ENCODE measurements at regions not wholly inside any gene's neighbourhood (a gene's known extent, or its start where the extent isn't known, plus 50 kb on each side); places are given as distances from the start of the nearest gene placed in this dataset.

DNA sequence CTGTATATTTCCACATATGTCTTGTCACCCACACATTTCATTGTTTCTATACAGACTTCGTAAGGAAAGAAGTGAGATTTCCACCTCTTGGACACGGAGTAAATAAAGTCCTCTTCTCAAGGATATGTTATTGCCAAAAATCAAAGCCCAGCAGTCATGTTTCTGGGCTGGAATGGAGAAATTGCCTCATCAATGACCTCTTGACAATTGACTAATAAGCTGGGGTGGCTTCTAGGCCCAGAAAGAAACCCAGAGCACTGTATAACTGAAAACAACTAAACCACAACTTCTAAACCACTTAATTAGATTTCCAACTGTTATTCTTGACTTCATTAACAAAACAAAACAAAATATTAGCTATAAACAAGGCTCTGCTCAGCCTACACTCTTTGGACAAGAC is 56.4 kb upstream of the SLC24A5 start:
- TF ChIP-seq, protein P1, sequence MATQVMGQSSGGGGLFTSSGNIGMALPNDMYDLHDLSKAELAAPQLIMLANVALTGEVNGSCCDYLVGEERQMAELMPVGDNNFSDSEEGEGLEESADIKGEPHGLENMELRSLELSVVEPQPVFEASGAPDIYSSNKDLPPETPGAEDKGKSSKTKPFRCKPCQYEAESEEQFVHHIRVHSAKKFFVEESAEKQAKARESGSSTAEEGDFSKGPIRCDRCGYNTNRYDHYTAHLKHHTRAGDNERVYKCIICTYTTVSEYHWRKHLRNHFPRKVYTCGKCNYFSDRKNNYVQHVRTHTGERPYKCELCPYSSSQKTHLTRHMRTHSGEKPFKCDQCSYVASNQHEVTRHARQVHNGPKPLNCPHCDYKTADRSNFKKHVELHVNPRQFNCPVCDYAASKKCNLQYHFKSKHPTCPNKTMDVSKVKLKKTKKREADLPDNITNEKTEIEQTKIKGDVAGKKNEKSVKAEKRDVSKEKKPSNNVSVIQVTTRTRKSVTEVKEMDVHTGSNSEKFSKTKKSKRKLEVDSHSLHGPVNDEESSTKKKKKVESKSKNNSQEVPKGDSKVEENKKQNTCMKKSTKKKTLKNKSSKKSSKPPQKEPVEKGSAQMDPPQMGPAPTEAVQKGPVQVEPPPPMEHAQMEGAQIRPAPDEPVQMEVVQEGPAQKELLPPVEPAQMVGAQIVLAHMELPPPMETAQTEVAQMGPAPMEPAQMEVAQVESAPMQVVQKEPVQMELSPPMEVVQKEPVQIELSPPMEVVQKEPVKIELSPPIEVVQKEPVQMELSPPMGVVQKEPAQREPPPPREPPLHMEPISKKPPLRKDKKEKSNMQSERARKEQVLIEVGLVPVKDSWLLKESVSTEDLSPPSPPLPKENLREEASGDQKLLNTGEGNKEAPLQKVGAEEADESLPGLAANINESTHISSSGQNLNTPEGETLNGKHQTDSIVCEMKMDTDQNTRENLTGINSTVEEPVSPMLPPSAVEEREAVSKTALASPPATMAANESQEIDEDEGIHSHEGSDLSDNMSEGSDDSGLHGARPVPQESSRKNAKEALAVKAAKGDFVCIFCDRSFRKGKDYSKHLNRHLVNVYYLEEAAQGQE (IDR thresholded peaks at IDR 0.05; ENCODE audit: insufficient read depth in 1 of 2, low read depth in 2 of 2, low read length in 2 of 2): no peak
- TF ChIP-seq TAF1 (IDR thresholded peaks at IDR 0.05; ENCODE audit: borderline replicate concordance, insufficient read depth, low read length): no peak
- TF ChIP-seq SIN3A (IDR thresholded peaks at IDR 0.05; ENCODE audit: borderline replicate concordance, insufficient read depth, low read length): no peak
- TF ChIP-seq FOXP2 (optimal IDR thresholded peaks at IDR 0.05; ENCODE audit: borderline replicate concordance, extremely low read depth, extremely low read length, insufficient read depth): no peak
- no peak for TF ChIP-seq POLR2AphosphoS5 (IDR thresholded peaks at IDR 0.05; ENCODE audit: low read depth, low read length)

DNA sequence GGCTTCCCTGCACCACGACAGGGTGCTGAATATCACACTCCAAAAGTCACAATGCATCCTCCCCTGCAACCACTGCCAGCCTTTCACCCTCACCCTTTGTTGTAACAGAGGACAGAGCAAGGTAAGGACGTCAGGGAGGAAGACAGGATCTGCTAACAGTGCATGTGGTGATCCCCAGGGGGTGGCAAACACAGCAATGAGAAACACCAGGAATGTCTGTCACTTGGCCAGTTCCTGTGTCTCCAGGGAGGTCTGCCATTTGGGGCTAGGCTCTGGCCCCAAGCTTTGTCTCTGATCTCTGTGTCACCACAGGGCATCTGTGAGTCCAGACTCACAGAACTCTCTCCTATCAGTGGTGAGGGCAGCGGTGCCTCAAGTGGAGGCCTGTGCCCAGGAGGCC is 54.3 kb upstream of the SLC24A5 start:
- no peak for TF ChIP-seq POLR2AphosphoS5 (IDR thresholded peaks at IDR 0.05; ENCODE audit: low read depth, low read length)
- no peak for TF ChIP-seq SIN3A (IDR thresholded peaks at IDR 0.05; ENCODE audit: borderline replicate concordance, insufficient read depth, low read length)
- no peak for TF ChIP-seq FOXP2 (optimal IDR thresholded peaks at IDR 0.05; ENCODE audit: borderline replicate concordance, extremely low read depth, extremely low read length, insufficient read depth)
- TF ChIP-seq, protein P1 (IDR thresholded peaks at IDR 0.05; ENCODE audit: insufficient read depth in 1 of 2, low read depth in 2 of 2, low read length in 2 of 2): no peak
- TF ChIP-seq TAF1 (IDR thresholded peaks at IDR 0.05; ENCODE audit: borderline replicate concordance, insufficient read depth, low read length): no peak

All from PFSK-1 (cell line).